ENCODE measurements at regions not wholly inside any gene's neighbourhood (a gene's known extent, or its start where the extent isn't known, plus 50 kb on each side); places are given as distances from the start of the nearest gene placed in this dataset.

DNA sequence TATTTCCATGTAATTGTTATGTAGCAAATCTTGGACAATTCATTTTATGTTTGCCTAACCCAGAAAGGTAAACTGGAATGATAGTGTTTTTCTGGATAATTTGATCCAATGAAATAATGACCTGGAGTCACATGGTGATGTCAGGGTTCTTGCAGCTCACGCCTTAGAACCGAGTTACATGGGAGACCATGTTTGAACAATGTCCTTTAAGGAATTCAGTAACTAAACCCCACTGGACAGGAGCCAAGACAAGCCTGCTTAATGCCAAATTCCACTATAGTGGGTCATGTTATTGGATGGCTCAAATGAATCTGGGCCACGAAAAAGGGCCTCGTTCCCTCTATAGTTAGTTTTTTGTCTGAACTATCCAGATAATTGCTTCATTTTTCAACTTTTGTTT is 255.8 kb upstream of the HMGA2 start (continued):
- TF ChIP-seq, protein P1, sequence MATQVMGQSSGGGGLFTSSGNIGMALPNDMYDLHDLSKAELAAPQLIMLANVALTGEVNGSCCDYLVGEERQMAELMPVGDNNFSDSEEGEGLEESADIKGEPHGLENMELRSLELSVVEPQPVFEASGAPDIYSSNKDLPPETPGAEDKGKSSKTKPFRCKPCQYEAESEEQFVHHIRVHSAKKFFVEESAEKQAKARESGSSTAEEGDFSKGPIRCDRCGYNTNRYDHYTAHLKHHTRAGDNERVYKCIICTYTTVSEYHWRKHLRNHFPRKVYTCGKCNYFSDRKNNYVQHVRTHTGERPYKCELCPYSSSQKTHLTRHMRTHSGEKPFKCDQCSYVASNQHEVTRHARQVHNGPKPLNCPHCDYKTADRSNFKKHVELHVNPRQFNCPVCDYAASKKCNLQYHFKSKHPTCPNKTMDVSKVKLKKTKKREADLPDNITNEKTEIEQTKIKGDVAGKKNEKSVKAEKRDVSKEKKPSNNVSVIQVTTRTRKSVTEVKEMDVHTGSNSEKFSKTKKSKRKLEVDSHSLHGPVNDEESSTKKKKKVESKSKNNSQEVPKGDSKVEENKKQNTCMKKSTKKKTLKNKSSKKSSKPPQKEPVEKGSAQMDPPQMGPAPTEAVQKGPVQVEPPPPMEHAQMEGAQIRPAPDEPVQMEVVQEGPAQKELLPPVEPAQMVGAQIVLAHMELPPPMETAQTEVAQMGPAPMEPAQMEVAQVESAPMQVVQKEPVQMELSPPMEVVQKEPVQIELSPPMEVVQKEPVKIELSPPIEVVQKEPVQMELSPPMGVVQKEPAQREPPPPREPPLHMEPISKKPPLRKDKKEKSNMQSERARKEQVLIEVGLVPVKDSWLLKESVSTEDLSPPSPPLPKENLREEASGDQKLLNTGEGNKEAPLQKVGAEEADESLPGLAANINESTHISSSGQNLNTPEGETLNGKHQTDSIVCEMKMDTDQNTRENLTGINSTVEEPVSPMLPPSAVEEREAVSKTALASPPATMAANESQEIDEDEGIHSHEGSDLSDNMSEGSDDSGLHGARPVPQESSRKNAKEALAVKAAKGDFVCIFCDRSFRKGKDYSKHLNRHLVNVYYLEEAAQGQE (IDR thresholded peaks at IDR 0.05; ENCODE audit: borderline replicate concordance), result no peak
- TF ChIP-seq, protein P1 (CRISPR knock-in tag; IDR thresholded peaks at IDR 0.05; ENCODE audit: low read depth), result no peak
- no peak for TF ChIP-seq PREB (CRISPR knock-in tag; IDR thresholded peaks at IDR 0.05)
- no peak for TF ChIP-seq TBP (optimal IDR thresholded peaks at IDR 0.05; ENCODE audit: low read depth, low read length)
- no peak for TF ChIP-seq CBX1 (IDR thresholded peaks at IDR 0.05; ENCODE audit: low read depth)
- TF ChIP-seq HBP1 (CRISPR knock-in tag; IDR thresholded peaks at IDR 0.05), result no peak
- TF ChIP-seq CXXC5 (CRISPR knock-in tag; IDR thresholded peaks at IDR 0.05), result no peak
- no peak for TF ChIP-seq SIN3A (IDR thresholded peaks at IDR 0.05; ENCODE audit: borderline replicate concordance in 2 of 2, control insufficient read depth in 1 of 2, low read depth in 2 of 2, low read length in 2 of 2)
- no peak for TF ChIP-seq RCOR1 (IDR thresholded peaks at IDR 0.05; ENCODE audit: borderline replicate concordance in 1 of 2, low read depth in 2 of 2, low read length in 2 of 2)
